SW 1271 (cell line): ENCODE measurements at regions not wholly inside any gene's neighbourhood (a gene's known extent, or its start where the extent isn't known, plus 50 kb on each side); places are given as distances from the start of the nearest gene placed in this dataset.
"Not testable (repeated sequence)": the region's sequence is repeated elsewhere in the genome, so short reads cannot be mapped to it uniquely, and the experiment has no call there.

Source experiments
- DNase-seq, 2 experiments: peaks; one replicate each; lab custom pipeline; 2025; lab: John Stamatoyannopoulos, UW

GRCh38 chr5:3190433-3190832, 405.2 kb upstream of the IRX1 start:
- no peak for DNase-seq

- no peak for DNase-seq
These were observed 407.7 kb upstream of the IRX1 start for GRCh38 chr5:3187771-3188425.

GRCh38 chr5:3186736-3187405, 408.8 kb upstream of the IRX1 start:
- no peak for DNase-seq

GRCh38 chr5:3186156-3186555, 409.5 kb upstream of the IRX1 start:
- DNase-seq = no peak

- DNase-seq = no peak
These were observed 410.1 kb upstream of the IRX1 start for GRCh38 chr5:3185488-3185887.

GRCh38 chr5:3182133-3182876, 413.3 kb upstream of the IRX1 start:
- DNase-seq = no peak

DNA sequence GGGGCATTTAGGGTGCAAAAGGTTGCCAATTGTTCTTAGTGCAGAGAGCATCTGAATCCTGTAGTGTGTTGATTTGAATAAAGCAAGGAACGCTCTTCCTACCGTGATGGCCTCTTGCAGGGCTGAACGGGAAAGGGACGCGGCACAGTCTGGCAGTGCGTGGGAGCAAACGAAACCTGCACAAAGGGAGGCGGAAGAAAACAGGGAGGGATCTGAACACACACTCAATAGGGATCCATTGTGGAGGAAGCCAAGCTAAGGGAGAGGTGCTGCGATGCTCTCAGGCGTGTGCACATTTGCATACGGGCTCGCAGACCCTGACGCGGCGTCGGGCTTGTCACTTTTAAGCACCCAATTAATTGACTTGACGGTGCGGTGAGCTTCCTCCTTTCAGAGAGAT, 414.0 kb upstream of the IRX1 start:
- DNase-seq = no peak

DNA sequence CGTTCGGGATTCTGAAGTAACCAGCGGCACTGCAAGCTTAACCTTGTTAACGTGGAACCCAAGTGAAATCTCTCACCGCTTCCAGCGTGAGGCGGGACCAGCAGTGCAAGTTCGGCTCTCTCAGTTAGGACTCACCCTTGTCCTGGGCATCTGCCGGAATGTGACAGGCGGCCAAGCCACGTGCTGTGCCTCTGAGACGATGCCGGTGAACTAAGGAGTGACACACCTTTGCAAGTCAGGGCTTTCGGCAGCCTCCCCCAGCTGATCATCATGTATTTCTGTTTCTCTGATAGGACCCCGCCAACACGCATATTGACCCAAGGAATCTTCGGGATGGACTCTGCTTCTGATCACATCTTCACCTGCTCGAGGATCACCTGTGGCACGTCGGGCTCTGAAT, 415.0 kb upstream of the IRX1 start:
- no peak for DNase-seq

DNA sequence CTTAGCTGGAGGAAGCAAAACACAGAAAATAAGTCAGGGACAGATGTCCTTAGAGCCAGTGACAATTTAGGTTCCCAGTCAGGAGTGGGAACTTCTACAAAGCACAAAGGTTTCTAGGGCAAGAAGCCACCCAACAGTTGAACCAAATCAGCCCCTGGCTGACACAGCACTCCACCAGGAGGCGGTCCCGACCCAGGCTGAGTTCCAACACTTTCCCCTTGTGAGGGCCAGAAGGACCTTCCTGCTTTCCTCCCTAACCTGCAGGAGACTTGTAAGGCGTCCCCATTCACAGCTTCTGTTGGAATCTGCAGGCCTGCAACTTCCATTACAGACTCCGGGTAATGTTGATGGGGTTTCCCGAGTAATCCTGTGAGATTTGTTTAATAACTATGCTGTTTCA, 416.4 kb upstream of the IRX1 start:
- DNase-seq = no peak

- no peak for DNase-seq
These were observed 418.3 kb upstream of the IRX1 start for GRCh38 chr5:3177338-3177737.

- DNase-seq = no peak
These were observed 420.2 kb upstream of the IRX1 start for GRCh38 chr5:3175416-3175815.

DNA sequence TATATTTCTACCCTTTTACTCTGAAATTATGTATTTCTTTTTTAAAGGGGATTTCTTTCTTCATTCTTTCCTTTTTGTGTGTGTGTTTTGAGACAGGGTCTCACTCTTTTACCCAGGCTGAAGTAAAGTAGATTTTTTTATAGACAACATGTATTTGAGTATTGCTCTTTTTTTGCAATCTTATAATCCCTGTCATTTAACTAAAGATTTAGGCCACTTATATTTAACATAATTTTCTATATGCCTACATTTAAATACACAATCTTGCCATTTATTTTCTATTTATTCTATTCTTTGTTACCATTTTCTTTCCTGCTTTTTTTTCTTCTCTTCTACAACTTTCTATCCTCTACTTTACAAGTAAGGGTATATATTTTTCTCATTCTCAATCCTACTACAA, 416.0 kb upstream of the IRX2 start:
- no peak for DNase-seq

DNA sequence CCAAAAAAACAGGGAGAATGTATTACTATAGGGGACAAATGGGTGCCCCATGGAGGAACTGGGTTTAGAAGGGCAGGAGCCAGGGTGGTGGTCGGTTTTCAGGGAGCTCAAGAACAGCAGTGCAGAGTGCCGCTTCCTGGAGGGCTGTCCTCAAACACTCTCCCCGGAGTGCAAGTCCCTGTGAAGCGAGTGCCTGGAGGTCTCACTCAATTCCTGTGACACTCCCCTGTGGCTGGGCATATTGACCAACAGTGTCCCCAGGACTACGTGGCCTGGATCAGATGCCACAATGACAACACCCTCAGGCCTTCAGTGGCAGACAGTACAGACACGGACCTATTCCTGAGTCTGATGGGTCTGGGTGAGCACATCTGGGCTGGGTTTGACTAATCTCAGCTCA, 412.1 kb upstream of the IRX2 start:
- DNase-seq = no peak

GRCh38 chr5:3161672-3162071, 410.2 kb upstream of the IRX2 start:
- DNase-seq = no peak

DNA sequence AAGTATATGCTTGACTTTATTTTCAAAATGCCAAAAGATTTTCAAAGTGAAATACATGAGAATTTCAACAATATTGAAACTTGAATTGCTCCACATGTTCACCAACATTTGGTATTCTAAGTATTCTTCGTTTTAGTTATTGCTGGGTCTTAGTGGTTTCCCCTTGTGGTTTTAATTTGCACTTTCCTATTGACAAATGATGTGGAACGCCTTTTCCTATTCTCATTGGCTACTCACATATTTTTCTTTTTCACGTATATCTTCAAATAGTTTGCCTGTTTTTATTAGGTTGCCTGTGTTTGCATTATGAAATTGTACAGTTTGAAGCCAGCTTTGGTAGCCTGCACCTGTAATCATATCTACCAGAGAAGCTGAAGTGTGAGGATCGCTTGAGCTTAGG, 405.7 kb upstream of the IRX2 start:
- no peak for DNase-seq

GRCh38 chr5:3155717-3156116, 404.2 kb upstream of the IRX2 start:
- DNase-seq = no peak

GRCh38 chr5:3155046-3155445, 403.6 kb upstream of the IRX2 start:
- DNase-seq = no peak

DNA sequence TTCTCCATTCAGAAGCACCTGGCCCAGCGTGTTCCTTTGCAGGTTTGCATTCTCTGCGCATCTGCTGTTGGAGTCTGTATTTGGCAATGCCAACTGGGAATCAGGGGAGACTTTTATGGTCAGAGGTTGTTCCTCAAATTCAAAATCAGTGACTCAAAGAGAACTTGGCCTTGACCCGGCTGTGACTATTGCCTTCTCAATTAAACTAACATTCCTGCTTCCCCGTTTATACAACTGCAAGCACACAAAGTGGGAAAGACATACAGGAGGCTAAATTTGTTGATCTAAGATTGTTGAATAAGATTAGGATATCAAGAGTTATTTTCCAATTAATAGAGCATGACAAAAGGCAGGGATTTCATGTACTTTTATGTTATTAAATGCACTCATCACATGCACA, 402.4 kb upstream of the IRX2 start:
- DNase-seq = no peak

- DNase-seq = no peak
These were observed 401.9 kb upstream of the IRX2 start for GRCh38 chr5:3153226-3153858.

DNA sequence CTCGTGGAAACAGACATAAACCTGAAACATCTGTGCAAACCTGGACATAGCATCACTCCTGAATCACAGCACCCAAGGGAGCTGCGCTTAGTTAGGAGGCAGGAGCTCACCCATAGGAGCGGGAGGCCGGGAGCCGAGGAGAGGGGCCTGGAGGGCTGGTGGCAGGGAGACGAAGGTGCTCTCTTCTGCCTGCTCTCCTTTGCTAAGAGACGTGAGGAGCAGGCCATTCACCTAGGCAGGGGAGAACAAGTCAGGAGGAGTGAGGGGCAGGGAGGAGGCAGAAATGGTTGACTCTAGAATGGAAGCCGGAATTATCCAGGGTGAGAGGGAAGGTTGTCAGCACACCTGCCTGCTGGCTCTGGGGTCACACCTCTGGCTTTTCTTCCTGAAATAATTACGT, 398.4 kb upstream of the IRX2 start:
- no peak for DNase-seq

- not testable (repeated sequence) for DNase-seq
These were observed 395.9 kb upstream of the IRX2 start for GRCh38 chr5:3147405-3147804.

GRCh38 chr5:3145641-3146040, 394.2 kb upstream of the IRX2 start:
- no peak for DNase-seq

GRCh38 chr5:3143382-3143781, 391.9 kb upstream of the IRX2 start:
- no peak for DNase-seq
